ENCODE measurements at regions not wholly inside any gene's neighbourhood (a gene's known extent, or its start where the extent isn't known, plus 50 kb on each side); places are given as distances from the start of the nearest gene placed in this dataset.

GRCh38 chr6:143607168-143607567 lies 70.6 kb upstream of the PHACTR2 start:
- Histone ChIP-seq H3K27ac (ENCODE audit: insufficient read depth in 1 of 2, low read depth in 1 of 2, low read length in 2 of 2, poor library complexity in 1 of 2, severe bottlenecking in 2 of 2) (peak overlapping the region in 1 of 2 experiments; percentile 43), H3K4me3 (ENCODE audit: control insufficient read depth in 1 of 7, extremely low read depth in 1 of 7, insufficient read depth in 4 of 7, low read depth in 2 of 7, low read length in 6 of 7) (no peak overlapping the region), H3K36me3 (ENCODE audit: control insufficient read depth in 4 of 4, insufficient read depth in 4 of 4, low read length in 3 of 4) (no peaks in the 10 kb centered on the region), H3K4me1 (ENCODE audit: control extremely low read depth in 1 of 4, control insufficient read depth in 4 of 4, insufficient read depth in 4 of 4, low read length in 3 of 4) (peaks cover 0 to 11% (median 11%) of the 10 kb centered on the region in 4 experiments), H3K27me3 (replicated peaks in 2 of 5; ENCODE audit: control insufficient read depth in 4 of 5, insufficient read depth in 5 of 5, low read length in 4 of 5) (no peaks in the 10 kb centered on the region), H3K9me3 (ENCODE audit: control extremely low read depth in 1 of 5, control insufficient read depth in 4 of 5, insufficient read depth in 2 of 5, low read depth in 1 of 5, low read length in 4 of 5) (no peaks in the 10 kb centered on the region)
- 93% methylated on average over 4 of the region's 7 CpGs for WGBS (ENCODE audit: insufficient coverage)
- DNase-seq = peak in 2 of 3 donors; percentile 44 to 52
- CTCF ChIA-PET = no interaction called here
- POLR2A ChIA-PET = no interaction called here

GRCh38 chr6:143605906-143606521 lies 71.8 kb upstream of the PHACTR2 start:
- POLR2A ChIA-PET = no interaction called here
- no peak for DNase-seq

GRCh38 chr6:143603455-143603854 lies 74.3 kb upstream of the PHACTR2 start:
- DNase-seq = peak in 1 of 3 donors; percentile 29
- POLR2A ChIA-PET = no interaction called here
- H3K4me3 ChIP-seq (ENCODE audit: control insufficient read depth in 1 of 7, extremely low read depth in 1 of 7, insufficient read depth in 4 of 7, low read depth in 2 of 7, low read length in 6 of 7) = no peak overlapping the region
- H3K36me3 ChIP-seq (ENCODE audit: control insufficient read depth in 4 of 4, insufficient read depth in 4 of 4, low read length in 3 of 4) = no peaks in the 10 kb centered on the region
- CTCF ChIA-PET = no interaction called here
- no peaks in the 10 kb centered on the region for H3K27me3 ChIP-seq (replicated peaks in 2 of 5; ENCODE audit: control insufficient read depth in 4 of 5, insufficient read depth in 5 of 5, low read length in 4 of 5)
- H3K27ac ChIP-seq (ENCODE audit: insufficient read depth in 1 of 2, low read depth in 1 of 2, low read length in 2 of 2, poor library complexity in 1 of 2, severe bottlenecking in 2 of 2) = no peak overlapping the region
- WGBS (ENCODE audit: insufficient coverage) = no CpG with 5 or more reads among the region's 1 CpG
- no peaks in the 10 kb centered on the region for H3K9me3 ChIP-seq (ENCODE audit: control extremely low read depth in 1 of 5, control insufficient read depth in 4 of 5, insufficient read depth in 2 of 5, low read depth in 1 of 5, low read length in 4 of 5)
- peaks cover under 1 to 17% (median 13%) of the 10 kb centered on the region in 4 experiments for H3K4me1 ChIP-seq (ENCODE audit: control extremely low read depth in 1 of 4, control insufficient read depth in 4 of 4, insufficient read depth in 4 of 4, low read length in 3 of 4)

More at GRCh38 chr6:143605906-143606521, 71.8 kb upstream of the PHACTR2 start:
- no CpG with 5 or more reads among the region's 6 CpGs for WGBS (ENCODE audit: insufficient coverage)
- Histone ChIP-seq H3K9me3 (ENCODE audit: control extremely low read depth in 1 of 5, control insufficient read depth in 4 of 5, insufficient read depth in 2 of 5, low read depth in 1 of 5, low read length in 4 of 5) (no peaks in the 10 kb centered on the region), H3K4me3 (ENCODE audit: control insufficient read depth in 1 of 7, extremely low read depth in 1 of 7, insufficient read depth in 4 of 7, low read depth in 2 of 7, low read length in 6 of 7) (no peak overlapping the region), H3K27me3 (replicated peaks in 2 of 5; ENCODE audit: control insufficient read depth in 4 of 5, insufficient read depth in 5 of 5, low read length in 4 of 5) (no peaks in the 10 kb centered on the region), H3K27ac (ENCODE audit: insufficient read depth in 1 of 2, low read depth in 1 of 2, low read length in 2 of 2, poor library complexity in 1 of 2, severe bottlenecking in 2 of 2) (no peak overlapping the region), H3K36me3 (ENCODE audit: control insufficient read depth in 4 of 4, insufficient read depth in 4 of 4, low read length in 3 of 4) (no peaks in the 10 kb centered on the region), H3K4me1 (ENCODE audit: control extremely low read depth in 1 of 4, control insufficient read depth in 4 of 4, insufficient read depth in 4 of 4, low read length in 3 of 4) (peaks cover 0 to 11% (median 11%) of the 10 kb centered on the region in 4 experiments)
- CTCF ChIA-PET = no interaction called here

DNA sequence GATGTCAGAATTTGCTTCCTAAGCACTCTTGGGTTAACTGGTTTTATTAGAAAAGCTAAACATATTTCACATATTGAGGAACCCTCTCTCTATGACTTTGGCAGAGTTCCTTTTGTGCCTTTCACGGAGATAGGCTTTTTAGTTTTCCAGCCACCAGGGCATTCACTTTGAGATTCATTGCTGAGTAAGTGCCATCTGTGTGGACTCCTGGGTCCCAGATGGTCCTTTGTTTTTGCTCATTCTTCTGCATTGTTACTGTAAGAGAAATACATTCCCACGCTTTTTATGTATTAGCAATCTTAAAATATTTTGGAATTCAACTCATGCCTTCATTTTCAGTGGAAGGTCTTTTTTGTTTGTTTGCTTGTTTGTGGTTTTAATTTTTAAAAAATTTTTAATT lies 76.3 kb upstream of the PHACTR2 start:
- Histone ChIP-seq H3K9me3 (ENCODE audit: control extremely low read depth in 1 of 5, control insufficient read depth in 4 of 5, insufficient read depth in 2 of 5, low read depth in 1 of 5, low read length in 4 of 5) (no peaks in the 10 kb centered on the region), H3K36me3 (ENCODE audit: control insufficient read depth in 4 of 4, insufficient read depth in 4 of 4, low read length in 3 of 4) (no peaks in the 10 kb centered on the region), H3K4me3 (ENCODE audit: control insufficient read depth in 1 of 7, extremely low read depth in 1 of 7, insufficient read depth in 4 of 7, low read depth in 2 of 7, low read length in 6 of 7) (no peak overlapping the region), H3K27me3 (replicated peaks in 2 of 5; ENCODE audit: control insufficient read depth in 4 of 5, insufficient read depth in 5 of 5, low read length in 4 of 5) (no peaks in the 10 kb centered on the region), H3K4me1 (ENCODE audit: control extremely low read depth in 1 of 4, control insufficient read depth in 4 of 4, insufficient read depth in 4 of 4, low read length in 3 of 4) (peaks cover 8 to 19% (median 11%) of the 10 kb centered on the region in 4 experiments), H3K27ac (ENCODE audit: insufficient read depth in 1 of 2, low read depth in 1 of 2, low read length in 2 of 2, poor library complexity in 1 of 2, severe bottlenecking in 2 of 2) (no peak overlapping the region)
- WGBS (ENCODE audit: insufficient coverage) = 83% methylated on average over 1 of the region's 2 CpGs
- ChIA-PET POLR2A (no interaction called here), CTCF (interaction anchor here (2.2 kb wide), 1 partner anchor 26 kb away, joined by 6 read pairs; no protein-coding TSS in a partner anchor)
- no peak for DNase-seq

DNA sequence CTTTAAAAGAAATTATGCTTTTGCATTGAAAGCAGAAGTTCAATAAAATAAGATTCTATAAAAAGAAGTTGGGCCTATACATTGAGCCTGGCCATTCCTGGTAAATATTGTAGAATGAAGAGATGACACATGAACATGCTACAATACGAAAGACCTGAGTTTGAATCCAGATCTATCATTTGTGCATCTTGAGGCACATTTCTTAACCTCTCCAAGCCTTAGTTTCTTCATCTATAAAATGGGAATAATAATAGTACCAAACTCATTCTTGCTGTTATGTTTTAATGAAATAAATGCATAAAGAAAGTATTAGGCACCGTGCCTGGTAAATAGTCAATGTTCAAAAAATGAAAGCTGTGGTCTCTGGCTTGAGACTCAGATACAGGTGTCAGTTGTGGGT lies 76.9 kb upstream of the PHACTR2 start:
- no peaks in the 10 kb centered on the region for H3K9me3 ChIP-seq (ENCODE audit: control extremely low read depth in 1 of 5, control insufficient read depth in 4 of 5, insufficient read depth in 2 of 5, low read depth in 1 of 5, low read length in 4 of 5)
- no peak overlapping the region for H3K27ac ChIP-seq (ENCODE audit: insufficient read depth in 1 of 2, low read depth in 1 of 2, low read length in 2 of 2, poor library complexity in 1 of 2, severe bottlenecking in 2 of 2)
- no peaks in the 10 kb centered on the region for H3K36me3 ChIP-seq (ENCODE audit: control insufficient read depth in 4 of 4, insufficient read depth in 4 of 4, low read length in 3 of 4)
- ChIA-PET CTCF (interaction anchor here (2.2 kb wide), 1 partner anchor 26 kb away, joined by 6 read pairs; no protein-coding TSS in a partner anchor), POLR2A (no interaction called here)
- no peak overlapping the region for H3K4me3 ChIP-seq (ENCODE audit: control insufficient read depth in 1 of 7, extremely low read depth in 1 of 7, insufficient read depth in 4 of 7, low read depth in 2 of 7, low read length in 6 of 7)
- peaks cover 8 to 19% (median 11%) of the 10 kb centered on the region in 4 experiments for H3K4me1 ChIP-seq (ENCODE audit: control extremely low read depth in 1 of 4, control insufficient read depth in 4 of 4, insufficient read depth in 4 of 4, low read length in 3 of 4)
- DNase-seq = no peak
- WGBS (ENCODE audit: insufficient coverage) = 100% methylated on average over 1 of the region's 2 CpGs
- H3K27me3 ChIP-seq (replicated peaks in 2 of 5; ENCODE audit: control insufficient read depth in 4 of 5, insufficient read depth in 5 of 5, low read length in 4 of 5) = no peaks in the 10 kb centered on the region

GRCh38 chr6:143598466-143599080 lies 79.2 kb upstream of the PHACTR2 start:
- POLR2A ChIA-PET = no interaction called here
- no peaks in the 10 kb centered on the region for H3K9me3 ChIP-seq (ENCODE audit: control extremely low read depth in 1 of 5, control insufficient read depth in 4 of 5, insufficient read depth in 2 of 5, low read depth in 1 of 5, low read length in 4 of 5)
- CTCF ChIA-PET = interaction anchor here (1.3 to 1.6 kb wide), 2 partner anchors 11 to 28 kb away, joined by 3 to 6 read pairs; no protein-coding TSS in a partner anchor
- peaks cover 8 to 19% (median 11%) of the 10 kb centered on the region in 4 experiments for H3K4me1 ChIP-seq (ENCODE audit: control extremely low read depth in 1 of 4, control insufficient read depth in 4 of 4, insufficient read depth in 4 of 4, low read length in 3 of 4)
- no peaks in the 10 kb centered on the region for H3K27me3 ChIP-seq (replicated peaks in 2 of 5; ENCODE audit: control insufficient read depth in 4 of 5, insufficient read depth in 5 of 5, low read length in 4 of 5)
- DNase-seq = peak; percentile 78 to 93 (median 91)
- 0% methylated on average over 2 of the region's 3 CpGs for WGBS (ENCODE audit: insufficient coverage)
- H3K27ac ChIP-seq (ENCODE audit: insufficient read depth in 1 of 2, low read depth in 1 of 2, low read length in 2 of 2, poor library complexity in 1 of 2, severe bottlenecking in 2 of 2) = no peak overlapping the region
- no peaks in the 10 kb centered on the region for H3K36me3 ChIP-seq (ENCODE audit: control insufficient read depth in 4 of 4, insufficient read depth in 4 of 4, low read length in 3 of 4)
- H3K4me3 ChIP-seq (ENCODE audit: control insufficient read depth in 1 of 7, extremely low read depth in 1 of 7, insufficient read depth in 4 of 7, low read depth in 2 of 7, low read length in 6 of 7) = peak overlapping the region in 5 of 7 experiments; percentile 21 to 45 (median 34)

GRCh38 chr6:143596866-143597265 lies 80.9 kb upstream of the PHACTR2 start:
- POLR2A ChIA-PET = no interaction called here

More at GRCh38 chr6:143596866-143597265, 80.9 kb upstream of the PHACTR2 start:
- no peaks in the 10 kb centered on the region for H3K9me3 ChIP-seq (ENCODE audit: control extremely low read depth in 1 of 5, control insufficient read depth in 4 of 5, insufficient read depth in 2 of 5, low read depth in 1 of 5, low read length in 4 of 5)
- no peak overlapping the region for H3K27ac ChIP-seq (ENCODE audit: insufficient read depth in 1 of 2, low read depth in 1 of 2, low read length in 2 of 2, poor library complexity in 1 of 2, severe bottlenecking in 2 of 2)
- H3K27me3 ChIP-seq (replicated peaks in 2 of 5; ENCODE audit: control insufficient read depth in 4 of 5, insufficient read depth in 5 of 5, low read length in 4 of 5) = no peaks in the 10 kb centered on the region
- no peaks in the 10 kb centered on the region for H3K36me3 ChIP-seq (ENCODE audit: control insufficient read depth in 4 of 4, insufficient read depth in 4 of 4, low read length in 3 of 4)
- H3K4me1 ChIP-seq (ENCODE audit: control extremely low read depth in 1 of 4, control insufficient read depth in 4 of 4, insufficient read depth in 4 of 4, low read length in 3 of 4) = peaks cover 8 to 19% (median 11%) of the 10 kb centered on the region in 4 experiments
- DNase-seq = no peak
- WGBS (ENCODE audit: insufficient coverage) = 100% methylated on average over 2 of the region's 4 CpGs
- no peak overlapping the region for H3K4me3 ChIP-seq (ENCODE audit: control insufficient read depth in 1 of 7, extremely low read depth in 1 of 7, insufficient read depth in 4 of 7, low read depth in 2 of 7, low read length in 6 of 7)
- CTCF ChIA-PET = no interaction called here
